ENCODE measurements at regions not wholly inside any gene's neighbourhood (a gene's known extent, or its start where the extent isn't known, plus 50 kb on each side); places are given as distances from the start of the nearest gene placed in this dataset.

DNA sequence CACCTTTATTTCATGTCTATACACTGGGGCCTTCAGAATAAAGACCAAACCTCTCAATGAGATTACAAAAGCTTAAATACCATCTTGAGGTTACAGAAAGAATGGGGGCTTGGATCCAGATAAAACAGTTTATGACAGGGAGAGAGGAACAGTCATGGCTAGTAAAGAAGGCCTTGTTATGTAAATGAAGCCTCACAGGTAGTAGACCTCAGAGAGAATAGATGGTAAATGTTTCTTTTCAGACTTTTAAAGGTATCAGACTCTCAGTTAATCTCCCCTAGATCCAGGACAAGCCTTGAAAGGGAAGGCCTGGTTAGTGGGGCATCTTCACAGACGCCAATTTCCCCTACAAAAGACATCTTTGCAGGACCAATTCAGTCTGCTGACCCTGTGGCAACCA lies 1325.6 kb downstream of the HACE1 start (continued):
- TF ChIP-seq, protein P1, sequence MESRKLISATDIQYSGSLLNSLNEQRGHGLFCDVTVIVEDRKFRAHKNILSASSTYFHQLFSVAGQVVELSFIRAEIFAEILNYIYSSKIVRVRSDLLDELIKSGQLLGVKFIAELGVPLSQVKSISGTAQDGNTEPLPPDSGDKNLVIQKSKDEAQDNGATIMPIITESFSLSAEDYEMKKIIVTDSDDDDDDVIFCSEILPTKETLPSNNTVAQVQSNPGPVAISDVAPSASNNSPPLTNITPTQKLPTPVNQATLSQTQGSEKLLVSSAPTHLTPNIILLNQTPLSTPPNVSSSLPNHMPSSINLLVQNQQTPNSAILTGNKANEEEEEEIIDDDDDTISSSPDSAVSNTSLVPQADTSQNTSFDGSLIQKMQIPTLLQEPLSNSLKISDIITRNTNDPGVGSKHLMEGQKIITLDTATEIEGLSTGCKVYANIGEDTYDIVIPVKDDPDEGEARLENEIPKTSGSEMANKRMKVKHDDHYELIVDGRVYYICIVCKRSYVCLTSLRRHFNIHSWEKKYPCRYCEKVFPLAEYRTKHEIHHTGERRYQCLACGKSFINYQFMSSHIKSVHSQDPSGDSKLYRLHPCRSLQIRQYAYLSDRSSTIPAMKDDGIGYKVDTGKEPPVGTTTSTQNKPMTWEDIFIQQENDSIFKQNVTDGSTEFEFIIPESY (IDR thresholded peaks at IDR 0.05; ENCODE audit: borderline replicate concordance, low read depth), result no peak
- TF ChIP-seq RFX5 (IDR thresholded peaks at IDR 0.05; ENCODE audit: low read length) (no peak), EZH2phosphoT487 (IDR thresholded peaks at IDR 0.05; ENCODE audit: borderline replicate concordance, low read depth) (no peak), JUND (IDR thresholded peaks at IDR 0.05) (no peak)
- TF ChIP-seq, protein P2, sequence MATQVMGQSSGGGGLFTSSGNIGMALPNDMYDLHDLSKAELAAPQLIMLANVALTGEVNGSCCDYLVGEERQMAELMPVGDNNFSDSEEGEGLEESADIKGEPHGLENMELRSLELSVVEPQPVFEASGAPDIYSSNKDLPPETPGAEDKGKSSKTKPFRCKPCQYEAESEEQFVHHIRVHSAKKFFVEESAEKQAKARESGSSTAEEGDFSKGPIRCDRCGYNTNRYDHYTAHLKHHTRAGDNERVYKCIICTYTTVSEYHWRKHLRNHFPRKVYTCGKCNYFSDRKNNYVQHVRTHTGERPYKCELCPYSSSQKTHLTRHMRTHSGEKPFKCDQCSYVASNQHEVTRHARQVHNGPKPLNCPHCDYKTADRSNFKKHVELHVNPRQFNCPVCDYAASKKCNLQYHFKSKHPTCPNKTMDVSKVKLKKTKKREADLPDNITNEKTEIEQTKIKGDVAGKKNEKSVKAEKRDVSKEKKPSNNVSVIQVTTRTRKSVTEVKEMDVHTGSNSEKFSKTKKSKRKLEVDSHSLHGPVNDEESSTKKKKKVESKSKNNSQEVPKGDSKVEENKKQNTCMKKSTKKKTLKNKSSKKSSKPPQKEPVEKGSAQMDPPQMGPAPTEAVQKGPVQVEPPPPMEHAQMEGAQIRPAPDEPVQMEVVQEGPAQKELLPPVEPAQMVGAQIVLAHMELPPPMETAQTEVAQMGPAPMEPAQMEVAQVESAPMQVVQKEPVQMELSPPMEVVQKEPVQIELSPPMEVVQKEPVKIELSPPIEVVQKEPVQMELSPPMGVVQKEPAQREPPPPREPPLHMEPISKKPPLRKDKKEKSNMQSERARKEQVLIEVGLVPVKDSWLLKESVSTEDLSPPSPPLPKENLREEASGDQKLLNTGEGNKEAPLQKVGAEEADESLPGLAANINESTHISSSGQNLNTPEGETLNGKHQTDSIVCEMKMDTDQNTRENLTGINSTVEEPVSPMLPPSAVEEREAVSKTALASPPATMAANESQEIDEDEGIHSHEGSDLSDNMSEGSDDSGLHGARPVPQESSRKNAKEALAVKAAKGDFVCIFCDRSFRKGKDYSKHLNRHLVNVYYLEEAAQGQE (IDR thresholded peaks at IDR 0.05; ENCODE audit: low read depth, low read length), result no peak

DNA sequence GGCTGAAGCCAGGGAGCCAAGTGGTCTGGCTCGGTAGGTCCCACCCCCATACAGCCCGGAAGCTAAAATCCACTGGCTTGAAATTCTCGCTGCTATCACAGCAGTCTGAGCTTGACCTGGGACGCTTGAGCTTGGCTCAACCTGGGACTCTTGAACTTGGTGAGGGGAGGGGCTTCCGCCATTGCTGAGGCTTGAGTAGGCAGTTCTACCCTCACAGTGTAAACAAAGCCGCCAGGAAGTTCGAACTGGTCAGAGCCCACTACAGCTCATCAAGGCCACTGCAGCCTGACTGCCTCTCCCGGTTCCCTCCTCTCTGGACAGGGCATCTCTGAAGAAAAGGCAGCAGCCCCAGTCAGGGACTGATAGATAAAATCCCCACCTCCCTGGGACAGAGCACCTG lies 1337.7 kb downstream of the HACE1 start:
- Histone ChIP-seq H3K27ac (ENCODE audit: low read depth in 2 of 2, low read length in 1 of 2) (no peak overlapping the region), H4K20me1 (ENCODE audit: insufficient read depth) (no peaks in the 10 kb centered on the region), H2AFZ (ENCODE audit: low read depth) (no peak overlapping the region), H3K79me2 (ENCODE audit: insufficient read depth) (no peaks in the 10 kb centered on the region), H3K9me3 (no peaks in the 10 kb centered on the region), H3K4me2 (no peak overlapping the region), H3F3A (replicated peaks; ENCODE audit: insufficient read depth) (no peaks in the 10 kb centered on the region), H3K9me2 (no peaks in the 10 kb centered on the region), H3K4me3 (ENCODE audit: low read depth in 2 of 2, low read length in 1 of 2) (no peak overlapping the region), H3K9ac (no peak overlapping the region), H3K36me3 (replicated peaks in 1 of 2; ENCODE audit: control insufficient read depth in 1 of 2, insufficient read depth in 2 of 2, low read length in 1 of 2) (no peaks in the 10 kb centered on the region), H3K4me1 (ENCODE audit: control insufficient read depth in 1 of 2, insufficient read depth in 2 of 2, low read depth in 1 of 2, low read length in 1 of 2) (no peaks in the 10 kb centered on the region), H3K27me3 (ENCODE audit: insufficient read depth) (no peaks in the 10 kb centered on the region)
- no peak for DNase-seq
- TF ChIP-seq NRF1 (IDR thresholded peaks at IDR 0.05; ENCODE audit: low read depth, low read length), result no peak
- TF ChIP-seq, protein P2 (IDR thresholded peaks at IDR 0.05; ENCODE audit: low read depth, low read length), result no peak
- TF ChIP-seq, protein P1 (IDR thresholded peaks at IDR 0.05; ENCODE audit: borderline replicate concordance, low read depth), result no peak
- TF ChIP-seq, protein P3, sequence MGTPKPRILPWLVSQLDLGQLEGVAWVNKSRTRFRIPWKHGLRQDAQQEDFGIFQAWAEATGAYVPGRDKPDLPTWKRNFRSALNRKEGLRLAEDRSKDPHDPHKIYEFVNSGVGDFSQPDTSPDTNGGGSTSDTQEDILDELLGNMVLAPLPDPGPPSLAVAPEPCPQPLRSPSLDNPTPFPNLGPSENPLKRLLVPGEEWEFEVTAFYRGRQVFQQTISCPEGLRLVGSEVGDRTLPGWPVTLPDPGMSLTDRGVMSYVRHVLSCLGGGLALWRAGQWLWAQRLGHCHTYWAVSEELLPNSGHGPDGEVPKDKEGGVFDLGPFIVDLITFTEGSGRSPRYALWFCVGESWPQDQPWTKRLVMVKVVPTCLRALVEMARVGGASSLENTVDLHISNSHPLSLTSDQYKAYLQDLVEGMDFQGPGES (IDR thresholded peaks at IDR 0.05; ENCODE audit: low read depth, low read length), result no peak
- TF ChIP-seq GABPA (IDR thresholded peaks at IDR 0.05; ENCODE audit: low read depth), result no peak
- TF ChIP-seq SMC3 (IDR thresholded peaks at IDR 0.05; ENCODE audit: low read depth, low read length), result no peak
- TF ChIP-seq POLR2AphosphoS5 (IDR thresholded peaks at IDR 0.05; ENCODE audit: low read depth, low read length), result no peak
- no peak for TF ChIP-seq FOXJ3 (CRISPR knock-in tag; IDR thresholded peaks at IDR 0.05)
- no peak for TF ChIP-seq RXRA (IDR thresholded peaks at IDR 0.05; ENCODE audit: borderline replicate concordance, low read depth)
- no peak for TF ChIP-seq CHD2 (IDR thresholded peaks at IDR 0.05; ENCODE audit: low read length, partially characterized antibody)
- no peak for TF ChIP-seq ELF1 (IDR thresholded peaks at IDR 0.05)
- no peak for TF ChIP-seq GATA2 (CRISPR knock-in tag; IDR thresholded peaks at IDR 0.05)
- TF ChIP-seq, protein P4, sequence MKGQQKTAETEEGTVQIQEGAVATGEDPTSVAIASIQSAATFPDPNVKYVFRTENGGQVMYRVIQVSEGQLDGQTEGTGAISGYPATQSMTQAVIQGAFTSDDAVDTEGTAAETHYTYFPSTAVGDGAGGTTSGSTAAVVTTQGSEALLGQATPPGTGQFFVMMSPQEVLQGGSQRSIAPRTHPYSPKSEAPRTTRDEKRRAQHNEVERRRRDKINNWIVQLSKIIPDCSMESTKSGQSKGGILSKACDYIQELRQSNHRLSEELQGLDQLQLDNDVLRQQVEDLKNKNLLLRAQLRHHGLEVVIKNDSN (IDR thresholded peaks at IDR 0.05; ENCODE audit: borderline replicate concordance, low read depth), result no peak
- no peak for TF ChIP-seq TCF12 (IDR thresholded peaks at IDR 0.05)
- 60% methylated on average over 2 of the region's 8 CpGs for whole genome bisulfite sequencing (ENCODE audit: low lambda C conversion rate)
- ChIA-PET CTCF (no interaction called here), POLR2A (no interaction called here)
